Peyer's patch (tissue), 4 donors: ENCODE measurements at regions not wholly inside any gene's neighbourhood (a gene's known extent, or its start where the extent isn't known, plus 50 kb on each side); places are given as distances from the start of the nearest gene placed in this dataset.

ENCODE experiments used
- DNase-seq, 3 donors: peaks; one replicate each; pipeline ENCODE4 v3.0.0-alpha.2; 2017 to 2019
- H3K27ac ChIP-seq, 4 donors: fragments of 200-600 bp; sonication (generic); one replicate each; pipeline ENCODE4 v1.5.1; 2016 to 2019
- H3K27me3 ChIP-seq, 2 donors: fragments of 200-600 bp; sonication (generic); one replicate each; pipeline ENCODE4 v1.5.1; 2019
- H3K36me3 ChIP-seq, 3 donors: fragments of 200-600 bp; sonication (generic); one replicate each; pipeline ENCODE4 v1.5.1; 2016 to 2019
- H3K4me1 ChIP-seq, 4 donors: fragments of 200-600 bp; sonication (generic); one replicate each; pipeline ENCODE4 v1.5.1; 2016 to 2019
- H3K4me3 ChIP-seq, 4 donors: fragments of 200-600 bp; sonication (generic); 1 replicate in 3 of 4; 2 replicates in 1 of 4; pipeline ENCODE4 v1.5.1; 2016 to 2019; ENCODE audit warnings: mild to moderate bottlenecking in 1 of 4
- H3K9me3 ChIP-seq, 4 donors: fragments of 200-600 bp; sonication (generic); one replicate each; pipeline ENCODE4 v1.5.1; 2016 to 2019; ENCODE audit warnings: mild to moderate bottlenecking in 1 of 4
- POLR2A ChIP-seq, 2 donors: fragments of 450-650 bp; IDR thresholded peaks; one replicate each; pipeline ENCODE4 v1.5.1; 2017; ENCODE audit warnings: antibody characterized with exemption in 2 of 2, mild to moderate bottlenecking in 2 of 2, moderate library complexity in 2 of 2
- TF ChIP-seq, protein P1 (sequence below), 6 experiments: fragments of 450-650 bp in 4 of 6; fragments of 200-600 bp in 2 of 6; sonication (generic) in 1 of 6; IDR thresholded peaks; one replicate each; pipeline ENCODE4 v1.5.1; 2017 to 2019; ENCODE audit warnings: antibody characterized with exemption in 6 of 6, mild to moderate bottlenecking in 3 of 6, moderate library complexity in 1 of 6

DNA sequence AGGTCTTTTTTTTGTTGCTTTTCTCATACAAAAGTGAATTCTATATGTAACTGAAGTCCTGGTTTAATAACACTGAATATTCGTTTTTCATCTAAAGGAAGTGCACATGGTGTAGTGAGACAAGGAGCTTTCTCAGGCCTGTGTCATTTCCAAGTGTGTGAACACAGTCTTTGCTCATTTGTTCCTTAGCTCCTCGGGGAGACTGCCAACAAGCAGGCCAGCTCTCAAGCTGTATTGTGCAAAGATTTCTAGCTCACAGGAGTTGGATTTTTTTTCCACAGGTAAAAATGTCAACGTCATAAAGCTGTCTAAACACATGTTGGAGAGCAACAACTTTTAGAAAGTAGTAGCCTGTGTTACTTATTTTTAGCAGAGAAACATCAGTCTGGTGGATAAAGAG lies 87.8 kb upstream of the S1PR1 start:
- Histone ChIP-seq H3K4me1 (no peaks in the 10 kb centered on the region), H3K9me3 (no peaks in the 10 kb centered on the region), H3K4me3 (no peak overlapping the region), H3K36me3 (no peaks in the 10 kb centered on the region), H3K27me3 (no peaks in the 10 kb centered on the region), H3K27ac (no peak overlapping the region)
- DNase-seq: no peak
- TF ChIP-seq POLR2A (IDR thresholded peaks at IDR 0.05): no peak
- TF ChIP-seq, protein P1, sequence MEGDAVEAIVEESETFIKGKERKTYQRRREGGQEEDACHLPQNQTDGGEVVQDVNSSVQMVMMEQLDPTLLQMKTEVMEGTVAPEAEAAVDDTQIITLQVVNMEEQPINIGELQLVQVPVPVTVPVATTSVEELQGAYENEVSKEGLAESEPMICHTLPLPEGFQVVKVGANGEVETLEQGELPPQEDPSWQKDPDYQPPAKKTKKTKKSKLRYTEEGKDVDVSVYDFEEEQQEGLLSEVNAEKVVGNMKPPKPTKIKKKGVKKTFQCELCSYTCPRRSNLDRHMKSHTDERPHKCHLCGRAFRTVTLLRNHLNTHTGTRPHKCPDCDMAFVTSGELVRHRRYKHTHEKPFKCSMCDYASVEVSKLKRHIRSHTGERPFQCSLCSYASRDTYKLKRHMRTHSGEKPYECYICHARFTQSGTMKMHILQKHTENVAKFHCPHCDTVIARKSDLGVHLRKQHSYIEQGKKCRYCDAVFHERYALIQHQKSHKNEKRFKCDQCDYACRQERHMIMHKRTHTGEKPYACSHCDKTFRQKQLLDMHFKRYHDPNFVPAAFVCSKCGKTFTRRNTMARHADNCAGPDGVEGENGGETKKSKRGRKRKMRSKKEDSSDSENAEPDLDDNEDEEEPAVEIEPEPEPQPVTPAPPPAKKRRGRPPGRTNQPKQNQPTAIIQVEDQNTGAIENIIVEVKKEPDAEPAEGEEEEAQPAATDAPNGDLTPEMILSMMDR (IDR thresholded peaks at IDR 0.05): no peak

DNA sequence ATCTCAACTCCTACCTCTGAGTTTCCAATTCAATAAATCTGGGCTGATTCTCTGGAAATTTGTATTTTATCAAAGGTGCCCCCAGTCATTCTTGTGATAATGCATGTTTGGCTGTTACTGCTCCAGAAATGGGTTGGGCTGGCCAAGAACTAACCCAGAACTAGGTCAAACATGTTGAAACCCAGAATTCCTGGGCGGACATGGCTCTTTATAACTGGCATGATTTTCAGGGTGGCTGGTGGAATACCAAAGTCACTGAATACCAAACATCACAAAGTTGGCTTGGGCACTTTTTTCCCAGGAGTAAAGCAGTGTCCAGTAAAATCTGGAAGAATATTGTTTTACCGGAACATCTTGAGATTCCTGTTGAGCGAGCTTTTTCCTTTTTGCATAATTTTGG lies 89.4 kb upstream of the S1PR1 start:
- H3K9me3 ChIP-seq: no peaks in the 10 kb centered on the region
- H3K4me3 ChIP-seq: no peak overlapping the region
- no peaks in the 10 kb centered on the region for H3K36me3 ChIP-seq
- no peaks in the 10 kb centered on the region for H3K27me3 ChIP-seq
- no peak for DNase-seq
- no peak overlapping the region for H3K27ac ChIP-seq
- H3K4me1 ChIP-seq: no peaks in the 10 kb centered on the region
- TF ChIP-seq, protein P1 (IDR thresholded peaks at IDR 0.05): no peak
- no peak for TF ChIP-seq POLR2A (IDR thresholded peaks at IDR 0.05)

DNA sequence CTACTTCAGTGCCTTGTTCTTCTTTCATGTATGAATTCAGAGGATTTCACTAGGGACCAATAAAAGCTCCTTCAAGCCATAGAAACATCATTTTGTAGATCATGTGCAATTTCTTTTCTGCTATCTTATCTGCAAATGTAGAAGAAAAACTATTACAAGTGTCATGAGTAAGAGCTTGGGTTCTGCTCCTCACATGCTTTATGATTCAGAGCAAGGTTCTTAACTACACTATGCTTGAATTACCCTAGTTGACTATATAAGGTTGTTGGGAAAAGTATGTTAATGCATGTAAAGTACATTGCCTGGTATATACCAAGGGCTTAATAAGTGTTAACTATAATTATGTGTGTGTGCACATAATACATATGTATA lies 91.4 kb upstream of the S1PR1 start:
- Histone ChIP-seq H3K4me1 (no peaks in the 10 kb centered on the region), H3K4me3 (no peak overlapping the region), H3K36me3 (no peaks in the 10 kb centered on the region), H3K27ac (no peak overlapping the region), H3K9me3 (no peaks in the 10 kb centered on the region), H3K27me3 (no peaks in the 10 kb centered on the region)
- no peak for DNase-seq
- TF ChIP-seq, protein P1 (IDR thresholded peaks at IDR 0.05): no peak
- no peak for TF ChIP-seq POLR2A (IDR thresholded peaks at IDR 0.05)

DNA sequence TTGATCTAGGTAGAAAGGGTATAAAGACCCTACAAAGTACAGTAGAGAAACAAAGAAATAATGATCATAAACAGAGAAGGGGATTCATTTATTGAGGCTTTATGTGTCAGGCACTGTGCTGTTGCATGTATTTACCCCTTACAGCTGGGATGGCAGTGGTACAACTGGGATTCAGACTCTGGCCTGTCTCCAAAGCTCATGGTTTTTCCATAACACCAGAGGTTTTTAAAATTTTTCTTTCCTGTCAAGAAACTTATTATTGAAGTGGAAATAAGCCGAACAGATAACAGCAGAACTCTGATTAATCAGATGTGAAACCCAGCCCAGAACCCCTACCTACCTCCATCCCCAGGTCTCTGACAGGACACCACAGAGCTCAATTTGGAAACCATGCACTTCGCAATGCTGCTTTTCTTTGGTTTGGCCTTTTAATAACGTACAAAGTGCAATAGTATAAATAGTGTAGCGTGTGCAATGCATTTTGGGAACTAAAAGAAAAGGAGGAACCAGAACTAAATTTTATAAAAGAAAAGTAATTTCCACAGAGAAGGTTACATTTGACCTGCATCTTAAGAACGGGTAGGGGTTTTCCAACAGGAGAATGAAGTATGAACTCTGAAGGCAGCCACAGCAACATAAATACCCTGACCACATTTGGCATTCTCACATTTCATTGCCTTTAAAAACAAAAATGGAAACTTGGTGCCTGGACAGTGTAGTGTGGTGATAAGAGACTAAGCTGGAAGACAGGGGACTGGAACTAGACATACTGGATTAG lies 92.0 kb upstream of the S1PR1 start:
- Histone ChIP-seq H3K4me3 (no peak overlapping the region), H3K4me1 (no peaks in the 10 kb centered on the region), H3K9me3 (no peaks in the 10 kb centered on the region), H3K36me3 (no peaks in the 10 kb centered on the region), H3K27ac (no peak overlapping the region), H3K27me3 (no peaks in the 10 kb centered on the region)
- no peak for DNase-seq
- no peak for TF ChIP-seq POLR2A (IDR thresholded peaks at IDR 0.05)
- TF ChIP-seq, protein P1 (IDR thresholded peaks at IDR 0.05): no peak

DNA sequence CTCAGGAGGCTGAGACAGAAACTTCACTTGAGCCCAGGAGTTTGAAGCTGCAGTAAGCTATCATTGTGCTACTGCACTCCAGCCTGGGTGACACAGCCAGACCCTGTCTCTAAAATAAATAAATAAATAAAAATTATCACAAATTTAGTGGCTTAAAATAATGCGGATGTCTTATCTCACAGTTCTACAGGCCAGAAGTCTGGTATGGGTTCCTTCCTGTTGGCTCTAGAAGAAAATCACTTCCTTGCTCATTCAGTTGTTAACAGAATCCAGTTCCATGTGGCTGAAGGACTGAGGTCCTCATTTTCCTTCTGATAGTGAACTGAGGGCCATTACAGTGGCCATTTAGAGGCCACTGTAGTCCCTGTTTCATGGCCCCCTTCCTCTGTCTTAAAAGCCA lies 94.6 kb upstream of the S1PR1 start:
- DNase-seq: no peak
- H3K9me3 ChIP-seq: no peaks in the 10 kb centered on the region
- TF ChIP-seq POLR2A (IDR thresholded peaks at IDR 0.05): no peak
- TF ChIP-seq, protein P1 (IDR thresholded peaks at IDR 0.05): no peak
- no peaks in the 10 kb centered on the region for H3K4me1 ChIP-seq
- no peaks in the 10 kb centered on the region for H3K27me3 ChIP-seq
- no peak overlapping the region for H3K4me3 ChIP-seq
- no peak overlapping the region for H3K27ac ChIP-seq
- no peaks in the 10 kb centered on the region for H3K36me3 ChIP-seq

DNA sequence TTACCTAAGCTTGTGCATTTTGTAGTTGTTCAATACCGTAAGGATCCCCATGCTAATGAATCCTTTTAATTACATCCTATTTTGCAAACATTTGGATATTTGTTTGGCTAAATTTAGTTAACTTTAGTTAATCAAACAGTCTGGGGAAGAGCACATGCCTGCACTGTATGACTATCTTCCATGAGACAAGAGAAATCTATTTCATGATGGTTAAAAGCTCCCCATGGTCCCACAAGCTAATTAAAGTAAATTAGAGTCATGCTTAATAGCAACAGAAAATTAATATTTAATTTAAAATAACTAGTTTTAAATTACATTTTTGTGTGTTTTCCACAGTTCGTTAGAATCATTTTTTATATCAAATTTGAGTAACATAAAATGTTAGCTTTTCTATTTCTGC lies 95.4 kb upstream of the S1PR1 start:
- no peak overlapping the region for H3K4me3 ChIP-seq
- no peaks in the 10 kb centered on the region for H3K27me3 ChIP-seq
- no peak for DNase-seq
- no peaks in the 10 kb centered on the region for H3K36me3 ChIP-seq
- no peaks in the 10 kb centered on the region for H3K9me3 ChIP-seq
- H3K4me1 ChIP-seq: no peaks in the 10 kb centered on the region
- TF ChIP-seq, protein P1 (IDR thresholded peaks at IDR 0.05): no peak
- no peak for TF ChIP-seq POLR2A (IDR thresholded peaks at IDR 0.05)
- no peak overlapping the region for H3K27ac ChIP-seq
